GM21825 (cell line): ENCODE measurements at regions not wholly inside any gene's neighbourhood (a gene's known extent, or its start where the extent isn't known, plus 50 kb on each side); places are given as distances from the start of the nearest gene placed in this dataset.
"Not testable (repeated sequence)": the region's sequence is repeated elsewhere in the genome, so short reads cannot be mapped to it uniquely, and the experiment has no call there.

ENCODE experiments used
- ATAC-seq: cut with Tn5 transposase; IDR thresholded peaks from one replicate; pipeline ENCODE4 v1.9.1; 2021; ENCODE audit warnings: mild to moderate bottlenecking, moderate library complexity; ENCODE audit not compliant: unreplicated experiment

DNA sequence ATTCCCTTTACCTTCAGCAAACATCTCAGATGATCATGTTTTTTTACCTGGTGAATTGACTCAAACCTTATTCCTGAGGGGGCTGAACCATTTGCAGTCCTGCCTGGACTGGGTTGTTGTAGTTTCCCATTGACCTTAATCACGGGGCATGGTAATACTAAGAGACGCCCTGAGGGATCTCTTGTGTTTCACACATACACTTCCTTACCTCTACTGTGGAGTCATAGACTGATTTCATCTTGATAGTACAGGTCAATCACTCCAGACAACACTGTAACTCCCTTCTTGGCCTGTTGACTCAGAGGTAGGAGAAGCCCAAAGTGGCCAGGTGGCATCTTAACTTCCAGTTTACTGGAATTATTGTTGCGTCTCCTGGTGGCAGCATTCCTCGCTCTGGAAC lies 1064.0 kb upstream of the PCDH10 start:
- no peak for ATAC-seq

- no peak for ATAC-seq
Observed at GRCh38 chr4:132094017-132094416, 1055.1 kb upstream of the PCDH10 start.

- ATAC-seq: no peak
Observed at GRCh38 chr4:132097041-132097440, 1052.1 kb upstream of the PCDH10 start.

DNA sequence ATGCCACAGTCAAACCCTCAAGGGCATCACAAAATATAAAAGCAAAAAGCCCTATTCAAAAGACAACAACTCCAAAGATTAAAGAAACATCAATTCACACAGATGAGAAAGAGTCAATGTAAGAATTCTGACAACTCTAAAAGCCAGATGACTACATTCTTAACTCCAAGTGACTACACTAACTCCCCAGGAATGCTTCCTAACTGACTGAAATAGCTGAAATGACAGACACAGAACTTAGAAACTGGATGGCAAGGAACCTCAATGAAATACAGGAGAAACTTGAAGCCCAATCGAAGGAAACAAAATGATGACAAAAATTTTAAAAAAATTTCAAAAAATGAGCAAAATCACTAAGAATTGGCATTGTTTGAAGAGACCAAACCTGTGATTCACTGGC lies 1047.6 kb upstream of the PCDH10 start:
- no peak for ATAC-seq

DNA sequence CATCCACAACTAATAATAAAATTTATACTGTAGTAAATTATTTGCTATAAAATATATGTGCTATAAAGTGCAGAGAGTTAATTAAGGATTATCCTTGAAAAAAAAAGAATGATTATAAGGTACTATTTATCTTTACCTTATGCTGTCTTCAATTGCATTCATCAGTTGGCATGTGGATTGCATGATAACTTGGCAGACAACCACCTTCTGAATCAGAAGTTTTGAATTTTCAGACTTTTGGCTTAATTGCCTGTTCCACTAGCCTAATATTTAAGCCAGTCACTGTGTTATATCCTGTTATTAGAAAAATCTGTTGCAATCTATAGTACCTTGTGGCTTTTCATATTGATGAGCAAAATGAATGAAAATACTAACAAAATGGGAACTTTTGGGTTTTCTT lies 1040.3 kb upstream of the PCDH10 start:
- ATAC-seq: no peak

GRCh38 chr4:132114885-132115284 lies 1034.2 kb upstream of the PCDH10 start:
- ATAC-seq: no peak

DNA sequence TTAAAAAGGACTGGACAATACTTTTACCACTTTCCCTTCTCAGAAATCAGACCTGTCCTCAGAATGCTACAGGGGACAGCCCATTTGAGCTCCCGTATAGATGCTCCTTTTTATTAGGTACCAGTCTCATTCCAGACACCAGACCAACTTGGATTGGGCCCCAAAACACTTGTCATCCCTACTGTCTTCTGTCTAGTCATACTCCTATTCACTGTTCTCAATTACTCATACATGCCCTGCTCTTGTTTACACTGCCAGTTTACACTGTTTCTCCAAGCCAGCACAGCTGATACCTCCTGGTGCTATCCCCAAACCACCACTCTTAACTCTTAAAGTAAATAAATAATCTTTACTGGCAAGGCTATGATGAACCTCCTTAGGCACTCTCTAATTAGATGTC lies 1026.4 kb upstream of the PCDH10 start:
- ATAC-seq: not testable (repeated sequence)

DNA sequence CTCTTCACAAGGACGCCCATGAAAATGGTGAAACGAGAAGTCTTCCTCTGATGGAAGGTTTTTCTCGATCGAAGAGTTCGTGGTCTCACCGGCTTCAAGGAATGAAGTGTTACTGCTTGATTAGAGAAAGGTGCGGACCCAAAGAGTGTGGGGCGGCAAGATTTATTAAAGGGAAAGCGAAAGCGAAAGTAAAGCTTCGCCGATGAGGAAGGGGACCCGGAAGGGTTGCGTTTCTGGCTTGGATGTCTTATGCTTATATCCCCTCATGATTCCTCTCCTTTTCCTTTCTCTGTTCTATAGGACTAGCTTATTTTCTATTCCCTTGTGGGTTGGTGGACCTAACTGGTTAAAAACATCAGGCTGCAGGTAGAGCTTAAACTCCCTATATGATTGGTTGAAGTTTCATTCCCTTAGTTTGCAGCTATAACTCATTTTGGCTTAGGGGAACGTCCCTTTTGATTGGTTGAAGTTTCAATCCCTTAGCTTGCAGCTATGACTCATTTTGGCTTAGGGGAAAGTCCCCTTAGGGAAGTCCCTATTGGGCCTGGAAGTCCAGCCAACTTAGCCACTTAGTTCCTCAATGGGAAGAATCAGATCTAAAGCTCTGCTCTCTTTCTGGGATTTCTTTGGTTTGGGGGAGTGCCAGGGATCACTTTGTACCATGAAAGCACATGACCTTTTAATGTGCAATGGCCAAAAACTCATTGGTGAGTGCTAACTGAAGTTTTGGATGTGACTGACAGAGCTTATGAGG lies 1025.0 kb upstream of the PCDH10 start:
- peak; percentile 72 for ATAC-seq

- ATAC-seq: peak; percentile 29
Observed at GRCh38 chr4:132124624-132124974, 1024.5 kb upstream of the PCDH10 start.

GRCh38 chr4:132125131-132125530 lies 1024.0 kb upstream of the PCDH10 start:
- ATAC-seq: no peak

GRCh38 chr4:132132433-132132832 lies 1016.7 kb upstream of the PCDH10 start:
- no peak for ATAC-seq

DNA sequence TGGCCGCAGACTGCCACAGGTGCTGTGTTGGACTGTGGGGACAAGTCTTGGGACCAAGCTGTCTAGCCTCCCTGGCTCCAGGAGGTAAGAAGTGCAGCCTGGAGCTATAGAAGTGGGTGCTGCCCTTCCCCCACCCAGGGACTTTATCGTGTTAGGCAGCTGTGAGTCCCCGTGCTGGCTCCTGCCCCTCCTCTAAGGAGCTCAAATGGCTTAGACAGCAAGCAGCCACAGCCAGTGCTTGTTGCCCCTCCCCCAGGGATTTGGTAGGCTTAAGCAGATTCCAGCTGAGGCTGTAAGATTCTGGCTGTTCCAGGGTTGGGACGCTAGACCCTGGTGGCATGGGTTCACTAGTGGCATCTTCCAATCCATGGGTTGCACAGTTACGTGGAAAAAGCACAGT lies 979.4 kb upstream of the PCDH10 start:
- ATAC-seq: no peak

DNA sequence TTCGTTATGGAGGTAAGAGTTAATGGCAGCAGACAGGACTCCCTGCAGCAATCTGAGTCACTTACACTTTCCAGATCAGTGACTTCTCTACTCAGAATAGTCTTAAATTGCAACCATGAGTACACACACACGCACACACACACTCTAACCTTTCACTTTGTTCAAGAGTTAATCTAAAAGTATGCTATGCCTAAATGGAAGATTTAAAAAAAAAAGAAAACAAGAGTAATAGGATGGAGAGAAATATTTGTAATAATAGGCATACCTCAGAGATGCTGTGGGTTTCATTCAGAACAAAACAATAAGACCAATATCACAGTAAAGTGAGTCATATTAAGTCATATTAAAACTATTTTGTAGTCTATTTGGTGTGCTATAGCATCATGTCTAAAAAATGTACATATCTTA lies 969.1 kb upstream of the PCDH10 start:
- ATAC-seq: no peak

DNA sequence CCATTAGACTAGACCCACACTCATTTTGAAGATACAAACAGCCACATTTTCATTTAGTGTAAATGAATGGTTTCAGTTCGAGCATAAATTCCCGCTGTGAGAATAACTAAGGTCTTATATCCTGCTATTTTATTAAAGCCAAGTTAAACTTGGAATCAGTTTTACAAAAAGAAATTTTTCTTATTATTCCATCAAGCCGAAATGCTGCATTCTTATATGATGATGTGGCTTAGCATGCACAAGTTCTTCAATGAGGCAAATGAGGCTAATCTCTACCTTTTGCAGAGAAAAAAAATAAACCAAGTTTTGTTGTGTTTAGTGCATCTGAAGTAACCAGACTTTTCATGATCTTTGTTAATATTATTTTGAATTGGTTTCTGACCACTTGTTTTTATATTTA lies 953.9 kb upstream of the PCDH10 start:
- ATAC-seq: no peak

DNA sequence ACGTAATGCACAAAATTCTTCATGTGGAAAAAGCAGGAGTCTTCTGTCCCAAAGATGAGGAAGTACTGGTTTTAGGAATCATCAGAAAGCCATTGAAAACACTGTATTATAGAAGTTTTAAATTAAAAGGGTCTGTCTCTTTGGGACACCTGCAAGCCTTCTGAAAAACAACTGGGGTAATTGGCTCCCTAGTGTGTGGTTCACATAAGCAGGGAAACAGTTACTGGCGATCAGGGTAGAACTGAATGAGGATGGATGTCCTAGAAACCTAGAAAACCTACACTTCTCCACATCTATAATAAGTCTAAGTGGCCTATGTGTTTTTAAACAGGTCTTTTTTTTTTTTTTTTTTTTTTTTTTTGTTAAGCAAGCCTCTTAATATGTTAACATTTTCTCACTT lies 945.5 kb upstream of the PCDH10 start:
- ATAC-seq: no peak

DNA sequence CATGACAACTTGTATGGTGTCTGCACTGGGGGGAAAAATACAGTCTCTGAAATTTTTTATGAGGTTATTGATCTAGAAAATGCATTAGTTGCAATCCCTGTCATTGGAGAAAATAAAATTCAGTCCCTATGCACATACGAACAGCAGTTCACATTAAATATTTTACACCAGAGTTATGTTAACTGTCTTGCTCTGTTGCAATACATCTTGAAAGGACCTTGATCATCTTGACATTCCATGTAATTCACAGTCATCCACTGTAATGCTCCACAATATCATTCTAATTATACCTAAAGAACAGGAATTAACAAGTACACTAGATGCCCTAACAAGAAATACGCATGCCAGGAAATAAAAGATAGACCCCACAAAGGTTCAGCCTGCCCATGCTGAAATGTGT lies 934.6 kb upstream of the PCDH10 start:
- ATAC-seq: no peak

DNA sequence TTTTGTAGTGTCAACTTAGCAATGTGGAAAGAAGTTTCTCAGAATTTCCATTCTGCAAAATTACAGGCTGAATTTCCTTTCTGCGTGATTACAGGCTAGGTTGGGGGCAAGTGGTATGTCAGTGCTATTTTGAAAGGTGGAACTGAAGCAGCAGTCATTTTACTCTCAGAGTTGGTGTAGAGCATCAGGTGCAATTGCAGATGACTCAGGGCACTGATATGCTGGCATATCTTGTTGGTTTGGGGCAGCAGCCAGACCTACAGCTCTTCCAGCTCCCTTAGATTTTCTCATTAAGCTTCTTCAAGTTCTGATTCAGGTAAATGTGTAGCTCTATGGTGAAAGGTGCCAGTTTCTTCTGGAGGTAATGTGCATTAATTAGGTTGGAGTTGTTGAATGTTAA lies 930.7 kb upstream of the PCDH10 start:
- no peak for ATAC-seq

DNA sequence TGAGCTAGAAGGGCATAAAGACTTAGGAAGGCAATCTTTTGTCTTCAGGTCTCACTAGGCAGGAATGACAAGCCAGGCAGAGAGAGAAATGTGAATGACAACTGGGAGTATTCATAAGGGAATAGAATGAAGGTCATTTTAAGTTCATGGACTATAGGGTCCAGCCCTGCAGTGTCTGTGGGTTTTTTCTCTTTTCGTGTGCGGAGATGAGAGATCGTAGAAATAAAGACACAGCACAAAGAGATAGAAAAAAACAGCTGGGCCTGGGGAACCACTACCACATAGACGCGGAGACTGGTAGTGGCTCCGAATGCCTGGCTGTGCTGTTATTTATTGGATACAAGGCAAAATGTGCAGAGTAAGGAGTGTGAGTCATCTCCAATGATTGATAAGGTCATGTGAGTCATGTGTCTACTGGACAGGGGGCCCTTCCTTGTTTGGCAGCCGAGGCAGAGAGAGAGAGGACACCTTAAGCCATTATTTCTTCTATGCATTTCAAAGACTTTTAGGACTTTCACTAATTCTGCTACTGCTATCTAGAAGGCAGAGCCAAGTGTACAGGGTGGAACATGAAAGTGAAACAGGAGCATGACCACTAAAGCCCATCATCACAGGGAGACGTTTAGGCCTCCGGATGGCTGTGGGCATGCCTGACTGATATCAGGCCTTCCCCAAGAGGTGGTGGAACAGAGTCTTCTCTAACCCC lies 921.8 kb upstream of the PCDH10 start:
- ATAC-seq: no peak

GRCh38 chr4:132227857-132228165 lies 921.3 kb upstream of the PCDH10 start:
- ATAC-seq: not testable (repeated sequence)

- ATAC-seq: no peak
Observed at GRCh38 chr4:132228676-132229075, 920.4 kb upstream of the PCDH10 start.

GRCh38 chr4:132230025-132230424 lies 919.1 kb upstream of the PCDH10 start:
- ATAC-seq: no peak

DNA sequence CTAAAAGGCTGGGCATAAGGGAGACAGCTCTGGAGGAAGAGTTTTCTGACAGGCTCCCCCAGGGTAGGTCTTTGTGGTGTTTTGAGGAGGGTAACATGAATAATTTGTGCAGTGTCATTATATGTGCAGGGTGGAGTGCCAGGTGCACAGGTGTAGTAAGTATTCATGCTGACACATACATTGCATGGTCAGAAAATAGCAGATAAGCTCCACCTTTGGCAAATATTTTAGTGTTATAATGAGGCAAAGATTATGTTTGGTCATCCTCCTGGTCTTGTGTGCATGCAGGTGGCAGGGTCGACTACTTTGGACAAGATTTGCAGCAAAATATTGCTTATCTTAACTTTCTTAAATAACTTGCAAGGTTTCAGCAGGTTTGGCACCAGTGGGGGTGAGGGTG lies 910.4 kb upstream of the PCDH10 start:
- ATAC-seq: no peak

DNA sequence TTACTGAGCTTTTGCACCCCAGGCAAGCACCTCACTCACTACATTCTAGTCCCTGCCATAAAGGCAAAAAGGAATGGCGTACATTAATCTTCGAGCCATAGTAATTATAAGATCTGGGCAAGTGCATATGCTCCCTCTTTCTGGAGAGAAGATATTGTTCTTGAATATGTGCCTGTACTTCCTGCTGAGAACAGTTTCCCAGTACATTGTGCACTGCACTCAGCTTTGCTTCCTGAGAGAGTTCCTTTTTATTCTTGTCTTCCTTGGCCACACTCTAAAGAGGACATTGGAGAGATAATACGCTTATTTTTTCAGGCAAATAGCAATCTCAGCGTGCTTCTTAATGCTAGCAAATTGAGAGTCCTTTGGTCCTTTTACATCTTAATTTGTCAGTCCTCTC lies 909.0 kb upstream of the PCDH10 start:
- no peak for ATAC-seq
